ENCODE measurements at regions not wholly inside any gene's neighbourhood (a gene's known extent, or its start where the extent isn't known, plus 50 kb on each side); places are given as distances from the start of the nearest gene placed in this dataset.

GRCh38 chr3:127489357-127489756 is 101.2 kb downstream of the TPRA1 start:
- TF ChIP-seq CTCF (IDR thresholded peaks at IDR 0.05) (no peak), POLR2A (IDR thresholded peaks at IDR 0.05) (no peak)

Data from uterus (tissue), 2 donors.